Skeletal muscle satellite cell (primary cell): ENCODE measurements at regions not wholly inside any gene's neighbourhood (a gene's known extent, or its start where the extent isn't known, plus 50 kb on each side); places are given as distances from the start of the nearest gene placed in this dataset.

Source experiments
- H3K27me3 ChIP-seq: 2 replicates; pipeline ENCODE4 v1.7.0; 2013; ENCODE audit warnings: low read length; ENCODE audit not compliant: control insufficient read depth, insufficient read depth
- H3K36me3 ChIP-seq: 2 replicates; pipeline ENCODE4 v1.7.0; 2013; ENCODE audit warnings: mild to moderate bottlenecking, control low read depth, low read length; ENCODE audit not compliant: insufficient read depth
- H3K4me1 ChIP-seq: 2 replicates; pipeline ENCODE4 v1.7.0; 2013; ENCODE audit warnings: low read length; ENCODE audit not compliant: control insufficient read depth, insufficient read depth
- H3K4me2 ChIP-seq: 2 replicates; pipeline ENCODE4 v1.7.0; 2013; ENCODE audit warnings: mild to moderate bottlenecking, low read length
- H3K4me3 ChIP-seq: 2 replicates; pipeline ENCODE4 v1.7.0; 2013; ENCODE audit warnings: low read length
- H3K9ac ChIP-seq: 2 replicates; pipeline ENCODE4 v1.7.0; 2013; ENCODE audit warnings: mild to moderate bottlenecking, low read depth, low read length, moderate library complexity
- H3K9me3 ChIP-seq: replicated peaks from 2 replicates; pipeline ENCODE4 v1.7.0; 2013; ENCODE audit warnings: mild to moderate bottlenecking, control low read depth, low read length

GRCh38 chr2:18154259-18154658, 275.8 kb downstream of the KCNS3 start:
- no peaks in the 10 kb centered on the region for H3K36me3 ChIP-seq
- H3K4me2 ChIP-seq = no peak overlapping the region
- H3K4me3 ChIP-seq = no peak overlapping the region
- H3K9ac ChIP-seq = no peak overlapping the region
- no peaks in the 10 kb centered on the region for H3K27me3 ChIP-seq
- no peaks in the 10 kb centered on the region for H3K9me3 ChIP-seq
- H3K4me1 ChIP-seq = peaks cover 5% of the 10 kb centered on the region

DNA sequence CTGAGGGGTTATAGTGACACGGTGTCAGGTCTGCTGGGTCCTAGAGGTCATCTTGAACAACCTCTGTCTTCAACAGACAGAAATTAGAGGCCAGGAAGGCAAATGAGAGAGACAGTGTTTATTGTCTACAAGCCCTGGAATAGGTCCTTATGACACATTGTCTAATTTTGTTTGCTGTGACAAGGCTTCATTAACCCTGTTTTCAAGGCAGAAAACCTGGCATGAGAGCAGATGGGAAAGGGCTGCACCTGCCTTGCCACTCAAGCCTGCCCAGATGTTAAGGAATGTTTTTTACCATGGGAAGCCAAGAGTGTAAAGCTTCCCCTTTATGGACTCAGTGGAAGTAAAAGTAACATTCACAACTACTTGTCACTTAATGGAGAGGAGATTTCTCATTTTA, 275.3 kb downstream of the KCNS3 start:
- Histone ChIP-seq H3K36me3 (no peaks in the 10 kb centered on the region), H3K4me1 (peaks cover 5% of the 10 kb centered on the region), H3K4me2 (no peak overlapping the region), H3K4me3 (no peak overlapping the region), H3K9me3 (no peaks in the 10 kb centered on the region), H3K27me3 (no peaks in the 10 kb centered on the region), H3K9ac (no peak overlapping the region)

- Histone ChIP-seq H3K4me2 (no peak overlapping the region), H3K9ac (no peak overlapping the region), H3K27me3 (no peaks in the 10 kb centered on the region), H3K9me3 (no peaks in the 10 kb centered on the region), H3K36me3 (no peaks in the 10 kb centered on the region), H3K4me3 (no peak overlapping the region), H3K4me1 (peaks cover 5% of the 10 kb centered on the region)
Measured at GRCh38 chr2:18151237-18151636, 272.8 kb downstream of the KCNS3 start.

- no peak overlapping the region for H3K4me2 ChIP-seq
- no peaks in the 10 kb centered on the region for H3K27me3 ChIP-seq
- H3K4me1 ChIP-seq = peaks cover 4% of the 10 kb centered on the region
- H3K36me3 ChIP-seq = no peaks in the 10 kb centered on the region
- H3K9me3 ChIP-seq = no peaks in the 10 kb centered on the region
- H3K4me3 ChIP-seq = no peak overlapping the region
- H3K9ac ChIP-seq = no peak overlapping the region
Measured at GRCh38 chr2:18149660-18150246, 271.3 kb downstream of the KCNS3 start.

- H3K9ac ChIP-seq = no peak overlapping the region
- no peaks in the 10 kb centered on the region for H3K27me3 ChIP-seq
- H3K4me3 ChIP-seq = no peak overlapping the region
- no peaks in the 10 kb centered on the region for H3K4me1 ChIP-seq
- peak overlapping the region; percentile 28 for H3K4me2 ChIP-seq
- no peaks in the 10 kb centered on the region for H3K36me3 ChIP-seq
- H3K9me3 ChIP-seq = no peaks in the 10 kb centered on the region
Measured at GRCh38 chr2:18136881-18137475, 258.5 kb downstream of the KCNS3 start.

- no peaks in the 10 kb centered on the region for H3K36me3 ChIP-seq
Measured at GRCh38 chr2:18133310-18133709, 254.8 kb downstream of the KCNS3 start.

DNA sequence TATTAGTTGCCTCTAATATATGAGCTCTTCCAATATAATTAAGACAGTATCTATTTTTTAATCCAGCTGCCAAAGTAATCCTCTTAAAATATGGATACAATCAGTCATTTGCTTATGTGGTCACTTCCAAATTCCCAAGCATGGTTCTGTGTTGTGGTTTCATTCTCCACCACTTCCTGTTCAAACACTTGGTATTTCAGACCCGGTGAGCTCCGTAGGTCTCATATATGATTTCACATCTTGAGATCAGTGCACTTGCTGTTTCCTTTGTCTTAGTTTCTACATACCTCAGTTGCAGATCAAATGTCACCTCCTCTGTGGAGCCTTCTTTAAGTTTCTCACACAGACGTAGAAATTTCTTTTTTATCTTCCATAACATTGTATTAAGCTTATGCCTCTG, 254.2 kb downstream of the KCNS3 start:
- Histone ChIP-seq H3K9me3 (no peaks in the 10 kb centered on the region), H3K27me3 (no peaks in the 10 kb centered on the region), H3K4me2 (no peak overlapping the region), H3K9ac (no peak overlapping the region), H3K36me3 (no peaks in the 10 kb centered on the region), H3K4me3 (no peak overlapping the region), H3K4me1 (no peaks in the 10 kb centered on the region)

More at GRCh38 chr2:18133310-18133709, 254.8 kb downstream of the KCNS3 start:
- Histone ChIP-seq H3K9ac (no peak overlapping the region), H3K4me3 (no peak overlapping the region), H3K4me2 (no peak overlapping the region), H3K9me3 (no peaks in the 10 kb centered on the region), H3K4me1 (no peaks in the 10 kb centered on the region), H3K27me3 (no peaks in the 10 kb centered on the region)

DNA sequence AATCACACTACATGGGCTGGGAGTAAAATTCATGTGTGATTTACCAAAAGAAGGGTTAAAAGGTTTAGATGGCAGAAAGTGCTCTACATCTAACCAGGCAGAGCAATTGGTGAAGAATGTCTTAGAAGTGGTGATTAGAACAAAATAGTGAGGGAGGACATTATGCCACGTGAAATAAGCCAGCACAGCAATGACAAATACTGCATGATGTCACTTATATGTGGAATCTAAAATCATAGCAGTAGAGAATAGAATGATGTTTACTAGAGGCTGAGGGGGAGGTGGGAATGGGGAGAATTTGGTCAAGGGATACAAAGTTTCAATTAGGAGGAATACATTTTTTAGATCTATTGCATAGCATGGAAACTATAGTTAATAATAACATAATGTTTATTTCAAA, 253.3 kb downstream of the KCNS3 start:
- no peak overlapping the region for H3K4me3 ChIP-seq
- H3K27me3 ChIP-seq = no peaks in the 10 kb centered on the region
- no peaks in the 10 kb centered on the region for H3K9me3 ChIP-seq
- no peaks in the 10 kb centered on the region for H3K36me3 ChIP-seq
- no peak overlapping the region for H3K9ac ChIP-seq
- H3K4me1 ChIP-seq = no peaks in the 10 kb centered on the region
- no peak overlapping the region for H3K4me2 ChIP-seq

GRCh38 chr2:18129348-18129747, 250.9 kb downstream of the KCNS3 start:
- H3K4me2 ChIP-seq = no peak overlapping the region
- no peak overlapping the region for H3K9ac ChIP-seq
- no peaks in the 10 kb centered on the region for H3K36me3 ChIP-seq
- no peaks in the 10 kb centered on the region for H3K4me1 ChIP-seq
- no peaks in the 10 kb centered on the region for H3K27me3 ChIP-seq
- H3K4me3 ChIP-seq = no peak overlapping the region
- no peaks in the 10 kb centered on the region for H3K9me3 ChIP-seq

GRCh38 chr2:18125303-18125702, 246.8 kb downstream of the KCNS3 start:
- H3K36me3 ChIP-seq = no peaks in the 10 kb centered on the region
- H3K27me3 ChIP-seq = no peaks in the 10 kb centered on the region
- H3K9ac ChIP-seq = no peak overlapping the region
- no peak overlapping the region for H3K4me3 ChIP-seq
- H3K9me3 ChIP-seq = no peaks in the 10 kb centered on the region
- no peak overlapping the region for H3K4me2 ChIP-seq
- no peaks in the 10 kb centered on the region for H3K4me1 ChIP-seq

DNA sequence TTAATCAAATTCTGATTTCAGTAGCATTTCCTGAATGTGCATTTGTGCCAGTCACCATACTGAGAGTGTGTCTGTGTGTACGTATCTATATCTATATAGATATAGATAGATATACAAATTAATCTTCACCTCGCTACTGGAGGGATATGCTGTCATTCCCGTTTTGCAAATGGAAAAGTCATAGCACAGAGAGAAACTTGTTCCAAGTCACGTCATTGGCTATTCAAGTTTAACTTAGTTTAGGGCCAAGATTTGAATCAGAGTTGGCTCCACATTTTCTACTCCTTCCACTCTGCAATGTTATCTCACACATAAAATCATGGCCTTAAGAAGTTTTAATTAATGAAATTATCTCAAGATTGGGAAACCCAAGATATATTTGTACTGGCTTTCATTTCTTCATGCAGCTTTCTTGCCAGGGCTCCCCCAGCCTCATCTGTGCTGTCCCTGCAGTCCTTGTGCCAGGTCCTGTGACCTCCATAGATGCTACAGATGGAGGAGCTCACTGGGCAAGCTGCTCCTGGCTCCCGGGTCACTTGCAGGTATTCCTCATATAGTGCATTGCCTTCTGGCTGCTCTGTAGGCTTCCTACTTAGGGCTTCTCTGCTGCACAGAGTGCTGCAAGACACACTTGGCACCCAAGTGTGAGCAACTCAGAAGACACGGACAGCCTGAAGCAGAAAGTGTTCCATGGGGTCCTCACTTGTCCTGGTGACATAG, 245.8 kb downstream of the KCNS3 start:
- Histone ChIP-seq H3K9me3 (no peaks in the 10 kb centered on the region), H3K9ac (no peak overlapping the region), H3K4me1 (peaks cover 4% of the 10 kb centered on the region), H3K27me3 (no peaks in the 10 kb centered on the region), H3K36me3 (no peaks in the 10 kb centered on the region), H3K4me2 (no peak overlapping the region), H3K4me3 (no peak overlapping the region)

DNA sequence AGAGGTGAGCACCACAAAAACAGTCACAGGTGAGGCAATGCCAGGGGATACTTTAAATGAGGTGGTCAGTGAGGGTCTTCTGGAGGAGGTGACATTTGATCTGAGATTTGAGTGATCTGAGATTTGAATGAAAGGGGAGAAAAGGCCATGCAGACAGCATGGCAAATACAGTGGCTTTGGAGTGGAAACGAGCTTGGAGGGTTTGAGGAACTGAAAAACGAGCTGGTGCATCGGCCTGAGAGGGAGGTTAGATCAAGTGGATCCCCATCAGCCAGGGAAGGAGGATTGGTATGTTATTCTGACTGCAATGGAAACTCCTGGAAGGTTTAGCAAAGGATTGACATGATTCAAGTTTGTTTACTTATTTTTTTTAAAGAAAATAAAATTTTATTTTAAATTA, 245.1 kb downstream of the KCNS3 start:
- no peaks in the 10 kb centered on the region for H3K27me3 ChIP-seq
- no peaks in the 10 kb centered on the region for H3K36me3 ChIP-seq
- H3K4me3 ChIP-seq = no peak overlapping the region
- H3K4me1 ChIP-seq = peaks cover 9% of the 10 kb centered on the region
- no peaks in the 10 kb centered on the region for H3K9me3 ChIP-seq
- no peak overlapping the region for H3K4me2 ChIP-seq
- H3K9ac ChIP-seq = no peak overlapping the region
